HCT116 (cell line): ENCODE measurements at regions not wholly inside any gene's neighbourhood (a gene's known extent, or its start where the extent isn't known, plus 50 kb on each side); places are given as distances from the start of the nearest gene placed in this dataset.

ENCODE experiments used
- CEBPB ChIP-seq: IDR thresholded peaks from 2 replicates; pipeline ENCODE4 v1.6.1; 2012; ENCODE audit warnings: low read depth
- JUND ChIP-seq: IDR thresholded peaks from 2 replicates; pipeline ENCODE4 v1.6.1; 2012
- SRF ChIP-seq: IDR thresholded peaks from 2 replicates; pipeline ENCODE4 v1.6.1; 2012; ENCODE audit warnings: low read depth
- TCF7L2 ChIP-seq: IDR thresholded peaks from 2 replicates; pipeline ENCODE4 v1.7.0; 2011; ENCODE audit warnings: borderline replicate concordance, inconsistent platforms; ENCODE audit not compliant: insufficient read depth, insufficient read length; ENCODE audit errors: extremely low read depth
- ZNF274 ChIP-seq: fragments of 200-500 bp; sonication (Bioruptor generic); IDR thresholded peaks from 2 replicates; pipeline ENCODE4 v1.6.1; 2014; ENCODE audit warnings: mild to moderate bottlenecking, low read depth, low read length, inconsistent platforms

GRCh38 chr11:71302534-71302909 lies 50.1 kb upstream of the SHANK2 start (continued):
- TF ChIP-seq JUND: no peak
- no peak for TF ChIP-seq ZNF274
- TF ChIP-seq TCF7L2: no peak
- no peak for TF ChIP-seq CEBPB
- TF ChIP-seq SRF: no peak
